Keratinocyte (primary cell): ENCODE measurements at regions not wholly inside any gene's neighbourhood (a gene's known extent, or its start where the extent isn't known, plus 50 kb on each side); places are given as distances from the start of the nearest gene placed in this dataset.

Source experiments
- DNase-seq: peaks from one replicate; pipeline ENCODE4 v3.0.0-alpha.2; 2011; ENCODE audit warnings: low read depth, missing footprints, low spot score
- FAIRE-seq: peaks from 2 replicates; lab custom pipeline; 2011; peaks lifted over from hg19 to GRCh38; lab: Jason Lieb, UNC
- H2AFZ ChIP-seq: 2 replicates; pipeline ENCODE4 v1.6.0; 2012; ENCODE audit warnings: low read length, control low read depth, inconsistent platforms; ENCODE audit not compliant: control insufficient read depth
- H3K27ac ChIP-seq: 2 replicates; pipeline ENCODE4 v1.5.1; 2011; ENCODE audit warnings: low read length; ENCODE audit not compliant: control insufficient read depth, insufficient read depth
- H3K27me3 ChIP-seq: 3 replicates; pipeline ENCODE4 v1.6.0; 2011; ENCODE audit warnings: low read length; ENCODE audit not compliant: control insufficient read depth, insufficient read depth; ENCODE audit errors: extremely low read depth
- H3K36me3 ChIP-seq, 2 experiments: 2 replicates in 1 of 2; 3 replicates in 1 of 2; pipeline ENCODE4 v1.5.1; 2011; ENCODE audit warnings: low read length in 2 of 2, mild to moderate bottlenecking in 1 of 2; ENCODE audit not compliant: control insufficient read depth in 2 of 2, insufficient read depth in 2 of 2; ENCODE audit errors: extremely low read depth in 1 of 2
- H3K4me1 ChIP-seq: 3 replicates; pipeline ENCODE4 v1.5.1; 2011; ENCODE audit warnings: low read length; ENCODE audit not compliant: control insufficient read depth, insufficient read depth; ENCODE audit errors: extremely low read depth
- H3K4me2 ChIP-seq: 3 replicates; pipeline ENCODE4 v1.6.0; 2011; ENCODE audit warnings: low read depth, low read length; ENCODE audit not compliant: control insufficient read depth, insufficient read depth; ENCODE audit errors: extremely low read depth
- H3K4me3 ChIP-seq, 3 experiments: fragments of 200-600 bp in 1 of 3; sonication (generic) in 1 of 3; 2 replicates in 2 of 3; 3 replicates in 1 of 3; pipeline ENCODE4 v1.5.1; 2011 to 2016; ENCODE audit warnings: low read length in 3 of 3, mild to moderate bottlenecking in 3 of 3, control low read depth in 2 of 3, inconsistent platforms in 1 of 3, low read depth in 1 of 3, mixed read lengths in 1 of 3, mixed run types in 1 of 3, moderate library complexity in 1 of 3; ENCODE audit not compliant: control insufficient read depth in 2 of 3, insufficient read depth in 2 of 3; ENCODE audit errors: extremely low read depth in 1 of 3
- H3K79me2 ChIP-seq: 2 replicates; pipeline ENCODE4 v1.6.0; 2012; ENCODE audit warnings: low read length; ENCODE audit not compliant: control insufficient read depth, insufficient read depth
- H3K9ac ChIP-seq: 3 replicates; pipeline ENCODE4 v1.6.0; 2011; ENCODE audit warnings: low read length; ENCODE audit not compliant: control insufficient read depth, insufficient read depth; ENCODE audit errors: extremely low read depth
- H3K9me1 ChIP-seq: 3 replicates; pipeline ENCODE4 v1.6.0; 2011; ENCODE audit warnings: low read length; ENCODE audit not compliant: control insufficient read depth, insufficient read depth; ENCODE audit errors: extremely low read depth
- H3K9me3 ChIP-seq: 2 replicates; pipeline ENCODE4 v1.5.1; 2012; ENCODE audit warnings: low read depth, low read length; ENCODE audit not compliant: control insufficient read depth
- H4K20me1 ChIP-seq: 3 replicates; pipeline ENCODE4 v1.6.0; 2011; ENCODE audit warnings: low read length; ENCODE audit not compliant: control insufficient read depth, insufficient read depth; ENCODE audit errors: extremely low read depth
- CTCF ChIP-seq, 3 experiments: IDR thresholded peaks in 1 of 3; conservative IDR thresholded peaks in 1 of 3; optimal IDR thresholded peaks in 1 of 3; 2 replicates in 2 of 3; 3 replicates in 1 of 3; pipeline versions ENCODE3 to v1.5.1; 2011; ENCODE audit warnings: low read length in 3 of 3, mild to moderate bottlenecking in 3 of 3, moderate library complexity in 2 of 3, control low read depth in 1 of 3, inconsistent platforms in 1 of 3; ENCODE audit not compliant: insufficient read depth in 2 of 3; ENCODE audit errors: extremely low read depth in 1 of 3
- EZH2 ChIP-seq: IDR thresholded peaks from one replicate; pipeline ENCODE4 v1.6.1; 2012; ENCODE audit warnings: inconsistent platforms, mild to moderate bottlenecking, low read length, moderate library complexity
- dilution Hi-C: fragments of 300-500 bp; cut with MboI; formaldehyde crosslinking; loops from one replicate; pipeline ENCODE4 v1.7.0; 2020; ENCODE audit warnings: low sequenced_read_pairs; ENCODE audit not compliant: extremely low pct_ligation_motif_present

GRCh38 chr2:206855585-206856433 is 83.5 kb upstream of the CPO start:
- TF ChIP-seq EZH2 (no peak), CTCF (optimal IDR thresholded peaks at IDR 0.05 in 1 of 3, IDR thresholded peaks at IDR 0.05 in 1 of 3, conservative IDR thresholded peaks at IDR 0.05 in 1 of 3; ENCODE audit: extremely low read depth in 1 of 3, insufficient read depth in 2 of 3, low read length in 3 of 3) (no peak)

GRCh38 chr2:206856513-206856912 is 82.8 kb upstream of the CPO start:
- Histone ChIP-seq H3K27ac (no peak overlapping the region), H3K9ac (no peak overlapping the region), H2AFZ (no peak overlapping the region), H3K9me1 (no peaks in the 10 kb centered on the region), H3K36me3 (no peaks in the 10 kb centered on the region), H3K4me1 (no peaks in the 10 kb centered on the region), H3K9me3 (no peaks in the 10 kb centered on the region), H3K79me2 (no peaks in the 10 kb centered on the region), H3K4me3 (no peak overlapping the region), H3K27me3 (no peaks in the 10 kb centered on the region), H4K20me1 (no peaks in the 10 kb centered on the region), H3K4me2 (no peak overlapping the region)
- no peak for DNase-seq
- dilution Hi-C loops, result no loop called here
- no peak for FAIRE-seq
- TF ChIP-seq EZH2 (no peak), CTCF (optimal IDR thresholded peaks at IDR 0.05 in 1 of 3, IDR thresholded peaks at IDR 0.05 in 1 of 3, conservative IDR thresholded peaks at IDR 0.05 in 1 of 3; ENCODE audit: extremely low read depth in 1 of 3, insufficient read depth in 2 of 3, low read length in 3 of 3) (no peak)

More at GRCh38 chr2:206855585-206856433, 83.5 kb upstream of the CPO start:
- FAIRE-seq (no peak), DNase-seq (no peak)
- no peak overlapping the region for H3K9ac ChIP-seq
- H4K20me1 ChIP-seq, result no peaks in the 10 kb centered on the region
- no peaks in the 10 kb centered on the region for H3K36me3 ChIP-seq
- H3K4me3 ChIP-seq, result no peak overlapping the region
- no peaks in the 10 kb centered on the region for H3K27me3 ChIP-seq
- no peak overlapping the region for H2AFZ ChIP-seq
- H3K9me3 ChIP-seq, result no peaks in the 10 kb centered on the region
- no peaks in the 10 kb centered on the region for H3K4me1 ChIP-seq
- H3K79me2 ChIP-seq, result no peaks in the 10 kb centered on the region
- dilution Hi-C loops, result no loop called here
- no peak overlapping the region for H3K4me2 ChIP-seq
- H3K27ac ChIP-seq, result no peak overlapping the region
- no peaks in the 10 kb centered on the region for H3K9me1 ChIP-seq
